ENCODE measurements at regions not wholly inside any gene's neighbourhood (a gene's known extent, or its start where the extent isn't known, plus 50 kb on each side); places are given as distances from the start of the nearest gene placed in this dataset.

GRCh38 chr14:80415636-80416035, 204.3 kb upstream of the DIO2 start:
- H3K27ac ChIP-seq (ENCODE audit: low read depth, low read length) = no peak overlapping the region
- no peaks in the 10 kb centered on the region for H3K36me3 ChIP-seq (ENCODE audit: control insufficient read depth in 1 of 2, insufficient read depth in 2 of 2, low read length in 2 of 2)
- H3K4me3 ChIP-seq (ENCODE audit: low read depth in 1 of 2, low read length in 2 of 2) = no peak overlapping the region
- no peaks in the 10 kb centered on the region for H3K4me1 ChIP-seq (ENCODE audit: control insufficient read depth in 1 of 2, insufficient read depth in 2 of 2, low read length in 2 of 2)
- H3K27me3 ChIP-seq (ENCODE audit: control insufficient read depth in 1 of 2, insufficient read depth in 2 of 2, low read length in 2 of 2) = no peaks in the 10 kb centered on the region
- H3K9ac ChIP-seq (ENCODE audit: low read depth in 1 of 2, low read length in 2 of 2) = no peak overlapping the region
- H3K9me3 ChIP-seq (ENCODE audit: control insufficient read depth in 1 of 2, low read length in 2 of 2) = no peaks in the 10 kb centered on the region

GRCh38 chr14:80414080-80414479, 202.8 kb upstream of the DIO2 start:
- Histone ChIP-seq H3K4me3 (ENCODE audit: low read depth in 1 of 2, low read length in 2 of 2) (no peak overlapping the region), H3K36me3 (ENCODE audit: control insufficient read depth in 1 of 2, insufficient read depth in 2 of 2, low read length in 2 of 2) (no peaks in the 10 kb centered on the region), H3K9ac (ENCODE audit: low read depth in 1 of 2, low read length in 2 of 2) (no peak overlapping the region), H3K9me3 (ENCODE audit: control insufficient read depth in 1 of 2, low read length in 2 of 2) (no peaks in the 10 kb centered on the region), H3K4me1 (ENCODE audit: control insufficient read depth in 1 of 2, insufficient read depth in 2 of 2, low read length in 2 of 2) (no peaks in the 10 kb centered on the region), H3K27ac (ENCODE audit: low read depth, low read length) (no peak overlapping the region), H3K27me3 (ENCODE audit: control insufficient read depth in 1 of 2, insufficient read depth in 2 of 2, low read length in 2 of 2) (no peaks in the 10 kb centered on the region)

- Histone ChIP-seq H3K27me3 (ENCODE audit: control insufficient read depth in 1 of 2, insufficient read depth in 2 of 2, low read length in 2 of 2) (no peaks in the 10 kb centered on the region), H3K9me3 (ENCODE audit: control insufficient read depth in 1 of 2, low read length in 2 of 2) (no peaks in the 10 kb centered on the region), H3K4me3 (ENCODE audit: low read depth in 1 of 2, low read length in 2 of 2) (no peak overlapping the region), H3K4me1 (ENCODE audit: control insufficient read depth in 1 of 2, insufficient read depth in 2 of 2, low read length in 2 of 2) (no peaks in the 10 kb centered on the region), H3K27ac (ENCODE audit: low read depth, low read length) (no peak overlapping the region), H3K36me3 (ENCODE audit: control insufficient read depth in 1 of 2, insufficient read depth in 2 of 2, low read length in 2 of 2) (no peaks in the 10 kb centered on the region), H3K9ac (ENCODE audit: low read depth in 1 of 2, low read length in 2 of 2) (no peak overlapping the region)
Measured at GRCh38 chr14:80404413-80404812, 193.1 kb upstream of the DIO2 start.

- H3K4me1 ChIP-seq (ENCODE audit: control insufficient read depth in 1 of 2, insufficient read depth in 2 of 2, low read length in 2 of 2) = no peaks in the 10 kb centered on the region
- peaks cover 0 to 2% of the 10 kb centered on the region in 2 donors for H3K9me3 ChIP-seq (ENCODE audit: control insufficient read depth in 1 of 2, low read length in 2 of 2)
- H3K4me3 ChIP-seq (ENCODE audit: low read depth in 1 of 2, low read length in 2 of 2) = no peak overlapping the region
- H3K9ac ChIP-seq (ENCODE audit: low read depth in 1 of 2, low read length in 2 of 2) = no peak overlapping the region
- no peaks in the 10 kb centered on the region for H3K36me3 ChIP-seq (ENCODE audit: control insufficient read depth in 1 of 2, insufficient read depth in 2 of 2, low read length in 2 of 2)
- H3K27me3 ChIP-seq (ENCODE audit: control insufficient read depth in 1 of 2, insufficient read depth in 2 of 2, low read length in 2 of 2) = no peaks in the 10 kb centered on the region
- H3K27ac ChIP-seq (ENCODE audit: low read depth, low read length) = no peak overlapping the region
Measured at GRCh38 chr14:80403036-80403435, 191.7 kb upstream of the DIO2 start.

- Histone ChIP-seq H3K4me3 (ENCODE audit: low read depth in 1 of 2, low read length in 2 of 2) (no peak overlapping the region), H3K9me3 (ENCODE audit: control insufficient read depth in 1 of 2, low read length in 2 of 2) (peaks cover 0 to 4% of the 10 kb centered on the region in 2 donors), H3K9ac (ENCODE audit: low read depth in 1 of 2, low read length in 2 of 2) (no peak overlapping the region), H3K27ac (ENCODE audit: low read depth, low read length) (no peak overlapping the region), H3K36me3 (ENCODE audit: control insufficient read depth in 1 of 2, insufficient read depth in 2 of 2, low read length in 2 of 2) (no peaks in the 10 kb centered on the region), H3K27me3 (ENCODE audit: control insufficient read depth in 1 of 2, insufficient read depth in 2 of 2, low read length in 2 of 2) (no peaks in the 10 kb centered on the region), H3K4me1 (ENCODE audit: control insufficient read depth in 1 of 2, insufficient read depth in 2 of 2, low read length in 2 of 2) (no peaks in the 10 kb centered on the region)
Measured at GRCh38 chr14:80395031-80395430, 183.7 kb upstream of the DIO2 start.

- H3K36me3 ChIP-seq (ENCODE audit: control insufficient read depth in 1 of 2, insufficient read depth in 2 of 2, low read length in 2 of 2) = no peaks in the 10 kb centered on the region
- no peak overlapping the region for H3K4me3 ChIP-seq (ENCODE audit: low read depth in 1 of 2, low read length in 2 of 2)
- H3K9me3 ChIP-seq (ENCODE audit: control insufficient read depth in 1 of 2, low read length in 2 of 2) = peaks cover 0 to 2% of the 10 kb centered on the region in 2 donors
- H3K27me3 ChIP-seq (ENCODE audit: control insufficient read depth in 1 of 2, insufficient read depth in 2 of 2, low read length in 2 of 2) = no peaks in the 10 kb centered on the region
- H3K4me1 ChIP-seq (ENCODE audit: control insufficient read depth in 1 of 2, insufficient read depth in 2 of 2, low read length in 2 of 2) = no peaks in the 10 kb centered on the region
- no peak overlapping the region for H3K9ac ChIP-seq (ENCODE audit: low read depth in 1 of 2, low read length in 2 of 2)
- no peak overlapping the region for H3K27ac ChIP-seq (ENCODE audit: low read depth, low read length)
Measured at GRCh38 chr14:80393766-80394165, 182.5 kb upstream of the DIO2 start.

GRCh38 chr14:80390906-80391305, 179.6 kb upstream of the DIO2 start:
- Histone ChIP-seq H3K9ac (ENCODE audit: low read depth in 1 of 2, low read length in 2 of 2) (no peak overlapping the region), H3K4me3 (ENCODE audit: low read depth in 1 of 2, low read length in 2 of 2) (no peak overlapping the region), H3K27ac (ENCODE audit: low read depth, low read length) (no peak overlapping the region), H3K9me3 (ENCODE audit: control insufficient read depth in 1 of 2, low read length in 2 of 2) (peaks cover 0 to 3% of the 10 kb centered on the region in 2 donors), H3K4me1 (ENCODE audit: control insufficient read depth in 1 of 2, insufficient read depth in 2 of 2, low read length in 2 of 2) (no peaks in the 10 kb centered on the region), H3K36me3 (ENCODE audit: control insufficient read depth in 1 of 2, insufficient read depth in 2 of 2, low read length in 2 of 2) (no peaks in the 10 kb centered on the region), H3K27me3 (ENCODE audit: control insufficient read depth in 1 of 2, insufficient read depth in 2 of 2, low read length in 2 of 2) (no peaks in the 10 kb centered on the region)

- H3K4me3 ChIP-seq (ENCODE audit: low read depth in 1 of 2, low read length in 2 of 2) = no peak overlapping the region
- no peaks in the 10 kb centered on the region for H3K27me3 ChIP-seq (ENCODE audit: control insufficient read depth in 1 of 2, insufficient read depth in 2 of 2, low read length in 2 of 2)
- no peak overlapping the region for H3K9ac ChIP-seq (ENCODE audit: low read depth in 1 of 2, low read length in 2 of 2)
- no peak overlapping the region for H3K27ac ChIP-seq (ENCODE audit: low read depth, low read length)
- H3K9me3 ChIP-seq (ENCODE audit: control insufficient read depth in 1 of 2, low read length in 2 of 2) = peaks cover 0 to 3% of the 10 kb centered on the region in 2 donors
- H3K4me1 ChIP-seq (ENCODE audit: control insufficient read depth in 1 of 2, insufficient read depth in 2 of 2, low read length in 2 of 2) = no peaks in the 10 kb centered on the region
- no peaks in the 10 kb centered on the region for H3K36me3 ChIP-seq (ENCODE audit: control insufficient read depth in 1 of 2, insufficient read depth in 2 of 2, low read length in 2 of 2)
Measured at GRCh38 chr14:80388980-80389711, 177.8 kb upstream of the DIO2 start.

- Histone ChIP-seq H3K36me3 (ENCODE audit: control insufficient read depth in 1 of 2, insufficient read depth in 2 of 2, low read length in 2 of 2) (no peaks in the 10 kb centered on the region), H3K9me3 (ENCODE audit: control insufficient read depth in 1 of 2, low read length in 2 of 2) (peaks cover 0 to 3% of the 10 kb centered on the region in 2 donors), H3K4me3 (ENCODE audit: low read depth in 1 of 2, low read length in 2 of 2) (no peak overlapping the region), H3K9ac (ENCODE audit: low read depth in 1 of 2, low read length in 2 of 2) (no peak overlapping the region), H3K4me1 (ENCODE audit: control insufficient read depth in 1 of 2, insufficient read depth in 2 of 2, low read length in 2 of 2) (no peaks in the 10 kb centered on the region), H3K27me3 (ENCODE audit: control insufficient read depth in 1 of 2, insufficient read depth in 2 of 2, low read length in 2 of 2) (no peaks in the 10 kb centered on the region), H3K27ac (ENCODE audit: low read depth, low read length) (no peak overlapping the region)
Measured at GRCh38 chr14:80387563-80387981, 176.3 kb upstream of the DIO2 start.

- Histone ChIP-seq H3K4me1 (ENCODE audit: control insufficient read depth in 1 of 2, insufficient read depth in 2 of 2, low read length in 2 of 2) (no peaks in the 10 kb centered on the region), H3K9ac (ENCODE audit: low read depth in 1 of 2, low read length in 2 of 2) (no peak overlapping the region), H3K27ac (ENCODE audit: low read depth, low read length) (no peak overlapping the region), H3K27me3 (ENCODE audit: control insufficient read depth in 1 of 2, insufficient read depth in 2 of 2, low read length in 2 of 2) (no peaks in the 10 kb centered on the region), H3K9me3 (ENCODE audit: control insufficient read depth in 1 of 2, low read length in 2 of 2) (peaks cover 0 to 3% of the 10 kb centered on the region in 2 donors), H3K4me3 (ENCODE audit: low read depth in 1 of 2, low read length in 2 of 2) (no peak overlapping the region), H3K36me3 (ENCODE audit: control insufficient read depth in 1 of 2, insufficient read depth in 2 of 2, low read length in 2 of 2) (no peaks in the 10 kb centered on the region)
Measured at GRCh38 chr14:80385336-80385735, 174.0 kb upstream of the DIO2 start.
